ENCODE measurements at regions not wholly inside any gene's neighbourhood (a gene's known extent, or its start where the extent isn't known, plus 50 kb on each side); places are given as distances from the start of the nearest gene placed in this dataset.

DNA sequence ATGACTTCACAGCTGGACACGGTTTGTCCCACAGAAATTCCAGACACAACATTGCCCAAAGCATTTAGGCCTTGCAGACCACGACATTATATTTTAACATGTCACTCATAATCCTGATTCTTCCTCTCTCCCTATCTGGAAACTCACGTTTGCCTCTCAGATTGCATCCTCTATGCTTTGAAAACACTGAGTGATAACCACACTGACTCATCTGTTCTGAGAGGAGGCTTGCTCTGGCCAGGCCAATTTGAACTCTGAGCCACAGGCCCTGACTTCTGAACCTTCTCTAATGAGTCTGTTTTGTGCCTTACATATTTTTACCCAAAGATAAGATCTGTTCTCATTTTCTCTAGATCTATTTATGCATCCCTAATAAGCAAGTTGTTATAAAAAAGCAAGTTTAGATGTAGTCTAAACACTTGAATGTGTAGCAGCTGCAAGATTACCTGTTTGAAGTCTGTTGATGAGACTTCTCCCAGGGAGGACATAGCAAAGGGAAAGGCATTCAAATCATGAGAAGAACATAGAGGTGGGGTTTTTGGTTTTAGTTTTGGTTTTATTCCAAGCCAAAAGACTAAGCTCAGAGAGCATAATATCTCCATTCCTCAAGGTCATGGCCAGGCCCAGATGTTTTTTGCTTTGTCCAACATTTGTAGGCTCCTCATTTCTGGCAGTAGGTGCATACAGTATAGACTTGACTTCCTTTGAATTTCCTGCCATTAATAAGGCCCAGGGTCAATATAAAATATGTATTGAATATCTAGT lies 234.4 kb upstream of the LRTM1 start:
- no peak for DNase-seq (ENCODE audit: low read depth)
- H3K4me3 ChIP-seq (ENCODE audit: low read depth, low read length), result no peak overlapping the region
- TF ChIP-seq, protein P1, sequence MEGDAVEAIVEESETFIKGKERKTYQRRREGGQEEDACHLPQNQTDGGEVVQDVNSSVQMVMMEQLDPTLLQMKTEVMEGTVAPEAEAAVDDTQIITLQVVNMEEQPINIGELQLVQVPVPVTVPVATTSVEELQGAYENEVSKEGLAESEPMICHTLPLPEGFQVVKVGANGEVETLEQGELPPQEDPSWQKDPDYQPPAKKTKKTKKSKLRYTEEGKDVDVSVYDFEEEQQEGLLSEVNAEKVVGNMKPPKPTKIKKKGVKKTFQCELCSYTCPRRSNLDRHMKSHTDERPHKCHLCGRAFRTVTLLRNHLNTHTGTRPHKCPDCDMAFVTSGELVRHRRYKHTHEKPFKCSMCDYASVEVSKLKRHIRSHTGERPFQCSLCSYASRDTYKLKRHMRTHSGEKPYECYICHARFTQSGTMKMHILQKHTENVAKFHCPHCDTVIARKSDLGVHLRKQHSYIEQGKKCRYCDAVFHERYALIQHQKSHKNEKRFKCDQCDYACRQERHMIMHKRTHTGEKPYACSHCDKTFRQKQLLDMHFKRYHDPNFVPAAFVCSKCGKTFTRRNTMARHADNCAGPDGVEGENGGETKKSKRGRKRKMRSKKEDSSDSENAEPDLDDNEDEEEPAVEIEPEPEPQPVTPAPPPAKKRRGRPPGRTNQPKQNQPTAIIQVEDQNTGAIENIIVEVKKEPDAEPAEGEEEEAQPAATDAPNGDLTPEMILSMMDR (conservative IDR thresholded peaks at IDR 0.05; ENCODE audit: low read depth, low read length), result no peak

DNA sequence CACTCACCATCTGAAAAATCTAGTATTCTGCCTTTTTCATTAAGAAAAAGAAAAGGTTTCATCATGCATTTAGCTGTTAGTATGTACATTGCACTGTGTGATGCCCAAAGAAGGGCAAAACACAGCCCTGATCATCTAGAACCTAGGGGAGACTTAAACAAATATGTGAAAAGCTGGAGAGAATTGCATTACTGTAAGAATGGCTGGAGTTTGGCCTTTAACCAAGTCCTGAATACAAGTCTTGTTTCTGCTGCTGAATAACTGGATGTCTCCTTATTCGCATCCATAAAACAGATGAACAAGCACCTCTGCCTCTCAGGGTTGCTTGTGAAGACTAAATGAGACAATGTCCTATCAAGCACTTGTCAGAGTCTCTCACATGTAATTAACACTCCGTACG lies 233.4 kb upstream of the LRTM1 start:
- no peak overlapping the region for H3K4me3 ChIP-seq (ENCODE audit: low read depth, low read length)
- TF ChIP-seq, protein P1 (conservative IDR thresholded peaks at IDR 0.05; ENCODE audit: low read depth, low read length), result no peak
- DNase-seq (ENCODE audit: low read depth), result no peak

DNA sequence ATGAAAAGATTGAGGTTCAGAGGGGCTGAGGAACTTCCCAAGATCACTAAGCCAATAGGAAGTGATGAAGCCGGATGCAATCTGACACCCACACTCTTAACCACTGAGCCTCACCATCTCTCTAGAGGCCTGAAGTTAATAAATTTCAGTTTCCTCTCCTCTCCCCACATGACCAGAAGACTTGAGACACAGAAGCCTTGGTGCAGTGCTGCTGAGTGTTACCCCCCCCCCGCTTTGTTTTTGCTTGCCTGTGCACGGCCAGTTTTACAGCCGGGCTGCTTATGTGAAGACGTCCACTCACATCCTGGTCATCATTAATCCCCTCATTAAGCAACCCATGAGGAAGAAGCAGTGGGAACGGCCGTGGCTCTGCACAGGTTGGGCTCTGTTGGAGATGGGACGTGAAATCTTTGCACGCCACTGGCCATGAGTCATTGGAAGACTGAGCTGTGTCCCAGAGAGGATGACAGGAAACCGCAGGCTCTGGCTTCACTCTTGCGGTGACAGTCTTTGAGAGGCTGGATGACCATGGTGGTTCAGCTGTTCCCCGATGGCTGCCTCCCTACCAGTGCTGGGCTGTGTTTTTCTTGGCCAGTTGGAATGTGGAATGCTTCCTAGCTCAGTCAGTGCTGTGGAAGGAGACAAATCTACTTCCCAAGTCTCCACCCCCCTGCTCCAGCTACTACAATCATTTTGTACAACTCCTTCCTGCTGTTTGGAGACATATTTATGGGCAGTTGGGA lies 232.6 kb upstream of the LRTM1 start:
- no peak overlapping the region for H3K4me3 ChIP-seq (ENCODE audit: low read depth, low read length)
- DNase-seq (ENCODE audit: low read depth), result peak; percentile 79
- TF ChIP-seq, protein P1 (conservative IDR thresholded peaks at IDR 0.05; ENCODE audit: low read depth, low read length), result no peak

DNA sequence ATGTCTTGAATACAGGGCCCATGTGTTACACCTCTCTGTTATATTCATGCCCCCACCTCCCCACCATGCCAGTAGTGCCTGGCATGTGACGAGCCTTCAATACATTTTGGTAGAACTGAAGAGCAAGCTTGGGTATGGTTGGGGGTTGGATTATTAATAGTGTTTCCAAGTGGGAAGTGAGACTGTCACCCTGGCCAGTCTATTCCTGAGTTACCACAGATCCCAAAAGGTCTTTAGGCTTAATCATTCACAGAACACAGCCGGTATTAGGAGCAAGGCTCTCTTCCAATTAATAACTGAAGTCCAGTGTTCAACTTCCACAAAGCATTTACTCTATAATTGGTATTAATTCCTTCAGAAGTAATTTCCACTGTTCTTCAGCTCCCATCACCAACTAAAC lies 231.9 kb upstream of the LRTM1 start:
- no peak overlapping the region for H3K4me3 ChIP-seq (ENCODE audit: low read depth, low read length)
- TF ChIP-seq, protein P1 (conservative IDR thresholded peaks at IDR 0.05; ENCODE audit: low read depth, low read length), result no peak
- no peak for DNase-seq (ENCODE audit: low read depth)

DNA sequence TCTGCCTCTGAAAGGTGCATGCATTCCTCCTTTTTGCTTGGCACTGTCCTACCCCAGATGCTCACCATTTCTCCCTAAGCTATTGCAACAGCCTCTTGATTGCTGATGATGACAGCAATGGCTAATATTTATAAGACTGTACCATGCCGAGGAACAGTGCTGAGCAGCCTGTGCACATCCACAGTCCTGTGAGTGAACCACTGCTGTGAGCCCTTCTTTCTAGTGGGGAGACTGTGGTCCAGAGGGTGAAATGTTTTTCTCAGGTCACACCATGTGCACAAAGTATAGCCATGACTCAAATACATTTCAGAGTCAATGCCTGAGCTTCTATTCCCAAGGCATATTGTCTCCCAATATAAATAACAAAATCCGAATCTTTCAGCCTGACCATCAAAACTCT lies 231.2 kb upstream of the LRTM1 start:
- no peak for DNase-seq (ENCODE audit: low read depth)
- no peak overlapping the region for H3K4me3 ChIP-seq (ENCODE audit: low read depth, low read length)
- TF ChIP-seq, protein P1 (conservative IDR thresholded peaks at IDR 0.05; ENCODE audit: low read depth, low read length), result no peak

DNA sequence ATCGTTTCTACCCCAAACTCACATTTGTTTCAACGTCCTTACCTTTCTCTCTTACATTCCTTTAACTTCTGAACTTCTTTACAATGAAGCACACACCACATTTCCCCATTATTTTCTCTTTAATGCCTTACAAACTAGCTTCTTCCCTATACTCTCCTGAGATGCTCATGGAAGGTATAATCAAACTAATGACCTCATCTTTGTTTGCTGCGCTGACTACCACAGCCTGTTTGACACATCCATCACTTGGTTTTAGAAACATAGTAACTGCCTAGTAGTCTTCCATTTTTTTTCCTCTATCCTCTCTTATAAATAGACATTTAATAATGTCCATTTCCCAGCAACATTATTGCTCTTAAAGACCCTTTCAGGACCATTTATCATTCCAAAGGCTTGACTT lies 230.5 kb upstream of the LRTM1 start:
- TF ChIP-seq, protein P1 (conservative IDR thresholded peaks at IDR 0.05; ENCODE audit: low read depth, low read length), result no peak
- no peak overlapping the region for H3K4me3 ChIP-seq (ENCODE audit: low read depth, low read length)
- DNase-seq (ENCODE audit: low read depth), result no peak
